ENCODE measurements at regions not wholly inside any gene's neighbourhood (a gene's known extent, or its start where the extent isn't known, plus 50 kb on each side); places are given as distances from the start of the nearest gene placed in this dataset.

DNA sequence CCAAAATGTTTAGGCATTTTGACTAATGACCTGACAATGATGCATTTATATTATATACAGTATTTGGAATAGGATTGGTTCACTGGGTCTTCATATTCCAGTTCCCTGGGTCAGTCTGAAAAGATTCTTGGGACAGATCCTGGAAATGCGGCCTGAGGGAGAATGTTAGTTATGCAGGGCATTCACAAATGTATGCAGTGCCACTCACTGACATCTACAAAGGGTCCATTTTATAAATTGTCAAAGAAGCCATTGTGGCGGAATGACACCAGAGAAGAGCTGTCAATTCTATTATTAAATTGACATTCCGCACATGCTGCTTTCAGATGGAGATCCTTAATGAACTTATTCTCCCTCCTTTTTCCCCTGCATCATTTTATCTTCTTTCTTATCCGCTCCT lies 176.6 kb downstream of the VGLL3 start:
- Histone ChIP-seq H2AFZ (ENCODE audit: control insufficient read depth, low read depth, low read length) (no peak overlapping the region), H3K9ac (ENCODE audit: control insufficient read depth, insufficient read depth, low read length) (no peak overlapping the region), H3K27me3 (replicated peaks in 1 of 2; ENCODE audit: control insufficient read depth in 2 of 2, insufficient read depth in 2 of 2, low read length in 1 of 2) (no peaks in the 10 kb centered on the region), H3K4me2 (ENCODE audit: control insufficient read depth, insufficient read depth) (no peak overlapping the region), H4K20me1 (ENCODE audit: control insufficient read depth, insufficient read depth) (no peaks in the 10 kb centered on the region), H3K79me2 (ENCODE audit: control insufficient read depth, insufficient read depth, low read length) (no peaks in the 10 kb centered on the region), H3K9me3 (replicated peaks; ENCODE audit: control insufficient read depth, insufficient read depth, low read length) (no peaks in the 10 kb centered on the region), H3K27ac (ENCODE audit: control insufficient read depth, insufficient read depth) (no peak overlapping the region), H3K36me3 (ENCODE audit: control insufficient read depth in 2 of 2, insufficient read depth in 2 of 2, low read length in 1 of 2) (no peaks in the 10 kb centered on the region), H3K4me3 (no peak overlapping the region), H3K4me1 (ENCODE audit: control insufficient read depth, insufficient read depth, low read length) (no peaks in the 10 kb centered on the region)
- CTCF ChIA-PET: no interaction called here
- no peak for DNase-seq (ENCODE audit: low read depth, low spot score)
- SMC1A ChIA-PET (ENCODE audit: uncharacterized antibody, unreplicated experiment): interaction anchor here (0.8 kb wide), 1 partner anchor 59 kb away, joined by 3 read pairs; no protein-coding TSS in a partner anchor
- POLR2A ChIA-PET: no interaction called here
- no TSS peak for BruUV-seq (replicated peaks)
- no peak for ATAC-seq
- TF ChIP-seq SMC3 (IDR thresholded peaks at IDR 0.05; ENCODE audit: borderline replicate concordance, low read length): no peak
- no peak for TF ChIP-seq BRCA1 (IDR thresholded peaks at IDR 0.05; ENCODE audit: low read depth, low read length)
- TF ChIP-seq SUPT20H (IDR thresholded peaks at IDR 0.05; ENCODE audit: borderline replicate concordance, control insufficient read depth, low read depth, low read length): no peak
- TF ChIP-seq POLR2AphosphoS2 (IDR thresholded peaks at IDR 0.05; ENCODE audit: low read depth, low read length): no peak
- TF ChIP-seq TCF12 (IDR thresholded peaks at IDR 0.05; ENCODE audit: low read depth, low read length): no peak
- TF ChIP-seq REST (IDR thresholded peaks at IDR 0.05; ENCODE audit: low read depth, low read length): no peak
- TF ChIP-seq PBX3 (IDR thresholded peaks at IDR 0.05; ENCODE audit: insufficient replicate concordance, low read depth, low read length): no peak
- TF ChIP-seq, protein P1, sequence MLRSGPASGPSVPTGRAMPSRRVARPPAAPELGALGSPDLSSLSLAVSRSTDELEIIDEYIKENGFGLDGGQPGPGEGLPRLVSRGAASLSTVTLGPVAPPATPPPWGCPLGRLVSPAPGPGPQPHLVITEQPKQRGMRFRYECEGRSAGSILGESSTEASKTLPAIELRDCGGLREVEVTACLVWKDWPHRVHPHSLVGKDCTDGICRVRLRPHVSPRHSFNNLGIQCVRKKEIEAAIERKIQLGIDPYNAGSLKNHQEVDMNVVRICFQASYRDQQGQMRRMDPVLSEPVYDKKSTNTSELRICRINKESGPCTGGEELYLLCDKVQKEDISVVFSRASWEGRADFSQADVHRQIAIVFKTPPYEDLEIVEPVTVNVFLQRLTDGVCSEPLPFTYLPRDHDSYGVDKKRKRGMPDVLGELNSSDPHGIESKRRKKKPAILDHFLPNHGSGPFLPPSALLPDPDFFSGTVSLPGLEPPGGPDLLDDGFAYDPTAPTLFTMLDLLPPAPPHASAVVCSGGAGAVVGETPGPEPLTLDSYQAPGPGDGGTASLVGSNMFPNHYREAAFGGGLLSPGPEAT (IDR thresholded peaks at IDR 0.05; ENCODE audit: low read depth): no peak
- TF ChIP-seq RBBP5 (conservative IDR thresholded peaks at IDR 0.05): no peak
- no peak for TF ChIP-seq KLF5 (IDR thresholded peaks at IDR 0.05; ENCODE audit: partially characterized antibody)
- TF ChIP-seq ZNF207 (IDR thresholded peaks at IDR 0.05; ENCODE audit: borderline replicate concordance): no peak
- TF ChIP-seq CREB1 (IDR thresholded peaks at IDR 0.05; ENCODE audit: low read depth): no peak
- no peak for TF ChIP-seq STAT1 (conservative IDR thresholded peaks at IDR 0.05)
- no peak for TF ChIP-seq ETV6 (conservative IDR thresholded peaks at IDR 0.05 in 1 of 2, IDR thresholded peaks at IDR 0.05 in 1 of 2; ENCODE audit: borderline replicate concordance in 1 of 2, low read depth in 1 of 2)
- in situ Hi-C loops (cut with MboI) (no loop called here), intact Hi-C loops (cut with micrococcal nuclease; ENCODE audit: unreplicated experiment) (no loop called here)
- WGBS (ENCODE audit: insufficient coverage, insufficient replicate concordance, low lambda C conversion rate, missing lambda C conversion rate): 15% methylated on average over 4 of the region's 4 CpGs
- no peak for FAIRE-seq
- RAD21 ChIA-PET (ENCODE audit: unreplicated experiment): no interaction called here
